ENCODE measurements at regions not wholly inside any gene's neighbourhood (a gene's known extent, or its start where the extent isn't known, plus 50 kb on each side); places are given as distances from the start of the nearest gene placed in this dataset.
"Not testable (repeated sequence)": the region's sequence is repeated elsewhere in the genome, so short reads cannot be mapped to it uniquely, and the experiment has no call there.

- no peak for DNase-seq
Observed at GRCh38 chr1:30010506-30011106, 712.8 kb downstream of the MATN1 start.

GRCh38 chr1:30009720-30010119, 713.7 kb downstream of the MATN1 start:
- no peak for DNase-seq

- no peak for DNase-seq
Observed at GRCh38 chr1:30008998-30009657, 714.3 kb downstream of the MATN1 start.

- DNase-seq: no peak
Observed at GRCh38 chr1:30008372-30008997, 714.9 kb downstream of the MATN1 start.

GRCh38 chr1:30005972-30006619, 717.3 kb downstream of the MATN1 start:
- no peak for DNase-seq

- no peak for DNase-seq
Observed at GRCh38 chr1:30001732-30002039, 721.7 kb downstream of the MATN1 start.

GRCh38 chr1:30001011-30001731, 722.2 kb downstream of the MATN1 start:
- no peak for DNase-seq

GRCh38 chr1:30000266-30000665, 723.1 kb downstream of the MATN1 start:
- DNase-seq: no peak

GRCh38 chr1:29999595-29999994, 723.8 kb downstream of the MATN1 start:
- no peak for DNase-seq

- no peak for DNase-seq
Observed at GRCh38 chr1:29998686-29999085, 724.7 kb downstream of the MATN1 start.

GRCh38 chr1:29997818-29998217, 725.6 kb downstream of the MATN1 start:
- not testable (repeated sequence) for DNase-seq

- no peak for DNase-seq
Observed at GRCh38 chr1:29993950-29994349, 729.4 kb downstream of the MATN1 start.

- no peak for DNase-seq
Observed at GRCh38 chr1:29991815-29992214, 731.6 kb downstream of the MATN1 start.

GRCh38 chr1:29991025-29991424, 732.4 kb downstream of the MATN1 start:
- no peak for DNase-seq

- no peak for DNase-seq
Observed at GRCh38 chr1:29990304-29990703, 733.1 kb downstream of the MATN1 start.

- DNase-seq: no peak
Observed at GRCh38 chr1:29986986-29987385, 736.4 kb downstream of the MATN1 start.

GRCh38 chr1:29985606-29985945, 737.8 kb downstream of the MATN1 start:
- no peak for DNase-seq

GRCh38 chr1:29984862-29985605, 738.4 kb downstream of the MATN1 start:
- no peak for DNase-seq

- DNase-seq: no peak
Observed at GRCh38 chr1:29984166-29984861, 739.1 kb downstream of the MATN1 start.

- DNase-seq: no peak
Observed at GRCh38 chr1:29983321-29983720, 740.1 kb downstream of the MATN1 start.

GRCh38 chr1:29981586-29982239, 741.7 kb downstream of the MATN1 start:
- DNase-seq: no peak

- no peak for DNase-seq
Observed at GRCh38 chr1:29977550-29977949, 741.2 kb downstream of the PTPRU start.
